ENCODE measurements at regions not wholly inside any gene's neighbourhood (a gene's known extent, or its start where the extent isn't known, plus 50 kb on each side); places are given as distances from the start of the nearest gene placed in this dataset.

- intact Hi-C loops (cut with micrococcal nuclease) = no loop called here
- no peak for ATAC-seq (ENCODE audit: low read depth)
- H3K27me3 Mint-ChIP-seq = no peaks in the 10 kb centered on the region
- H3K4me1 Mint-ChIP-seq = no peaks in the 10 kb centered on the region
- DNase-seq = no peak
- no peak overlapping the region for H3K4me3 Mint-ChIP-seq
- H3K36me3 Mint-ChIP-seq (ENCODE audit: low read depth) = no peaks in the 10 kb centered on the region
- no peak overlapping the region for H3K27ac Mint-ChIP-seq
- CTCF ChIA-PET = no interaction called here
- peaks cover 5% of the 10 kb centered on the region for H3K9me3 Mint-ChIP-seq
- POLR2A ChIA-PET = no interaction called here
- no peak for TF ChIP-seq CTCF (IDR thresholded peaks at IDR 0.05)
Observed at GRCh38 chr6:114785235-114786127, 442.7 kb upstream of the HS3ST5 start.

GRCh38 chr6:114783783-114784182 lies 441.0 kb upstream of the HS3ST5 start:
- no peak for DNase-seq
- no peak overlapping the region for H3K4me3 Mint-ChIP-seq
- TF ChIP-seq CTCF (IDR thresholded peaks at IDR 0.05) = no peak
- CTCF ChIA-PET = no interaction called here
- POLR2A ChIA-PET = no interaction called here
- no peaks in the 10 kb centered on the region for H3K36me3 Mint-ChIP-seq (ENCODE audit: low read depth)
- H3K9me3 Mint-ChIP-seq = peaks cover 5% of the 10 kb centered on the region
- ATAC-seq (ENCODE audit: low read depth) = no peak
- intact Hi-C loops (cut with micrococcal nuclease) = no loop called here
- no peaks in the 10 kb centered on the region for H3K27me3 Mint-ChIP-seq
- H3K27ac Mint-ChIP-seq = no peak overlapping the region
- no peaks in the 10 kb centered on the region for H3K4me1 Mint-ChIP-seq

GRCh38 chr6:114783083-114783482 lies 440.3 kb upstream of the HS3ST5 start:
- intact Hi-C loops (cut with micrococcal nuclease) = no loop called here
- Mint-ChIP-seq H3K4me1 (no peaks in the 10 kb centered on the region), H3K27me3 (no peaks in the 10 kb centered on the region), H3K9me3 (peaks cover 5% of the 10 kb centered on the region), H3K4me3 (no peak overlapping the region), H3K36me3 (ENCODE audit: low read depth) (no peaks in the 10 kb centered on the region), H3K27ac (no peak overlapping the region)
- TF ChIP-seq CTCF (IDR thresholded peaks at IDR 0.05) = no peak
- CTCF ChIA-PET = no interaction called here
- no peak for DNase-seq
- no peak for ATAC-seq (ENCODE audit: low read depth)
- POLR2A ChIA-PET = no interaction called here

- DNase-seq = no peak
- H3K4me3 Mint-ChIP-seq = no peak overlapping the region
- H3K36me3 Mint-ChIP-seq (ENCODE audit: low read depth) = no peaks in the 10 kb centered on the region
- TF ChIP-seq CTCF (IDR thresholded peaks at IDR 0.05) = no peak
- no peak overlapping the region for H3K27ac Mint-ChIP-seq
- CTCF ChIA-PET = no interaction called here
- no peaks in the 10 kb centered on the region for H3K9me3 Mint-ChIP-seq
- POLR2A ChIA-PET = no interaction called here
- intact Hi-C loops (cut with micrococcal nuclease) = no loop called here
- no peaks in the 10 kb centered on the region for H3K27me3 Mint-ChIP-seq
- ATAC-seq (ENCODE audit: low read depth) = no peak
- H3K4me1 Mint-ChIP-seq = no peaks in the 10 kb centered on the region
Observed at GRCh38 chr6:114764866-114765265, 422.0 kb upstream of the HS3ST5 start.

- Mint-ChIP-seq H3K27me3 (no peaks in the 10 kb centered on the region), H3K9me3 (no peaks in the 10 kb centered on the region), H3K36me3 (ENCODE audit: low read depth) (no peaks in the 10 kb centered on the region), H3K4me1 (no peaks in the 10 kb centered on the region), H3K4me3 (no peak overlapping the region), H3K27ac (no peak overlapping the region)
- CTCF ChIA-PET = interaction anchor here (0.6 kb wide), 1 partner anchor 94 kb away, joined by 3 read pairs; no protein-coding TSS in a partner anchor
- POLR2A ChIA-PET = no interaction called here
- DNase-seq (no peak), ATAC-seq (ENCODE audit: low read depth) (no peak)
- TF ChIP-seq CTCF (IDR thresholded peaks at IDR 0.05) = no peak
- intact Hi-C loops (cut with micrococcal nuclease) = no loop called here
Observed at GRCh38 chr6:114762145-114762544, 419.3 kb upstream of the HS3ST5 start.
